GM18517 (cell line): ENCODE measurements at regions not wholly inside any gene's neighbourhood (a gene's known extent, or its start where the extent isn't known, plus 50 kb on each side); places are given as distances from the start of the nearest gene placed in this dataset.

Experiments
- ATAC-seq: cut with Tn5 transposase; IDR thresholded peaks from one replicate; pipeline ENCODE4 v1.9.1; 2021; ENCODE audit warnings: mild to moderate bottlenecking, moderate library complexity; ENCODE audit not compliant: unreplicated experiment

DNA sequence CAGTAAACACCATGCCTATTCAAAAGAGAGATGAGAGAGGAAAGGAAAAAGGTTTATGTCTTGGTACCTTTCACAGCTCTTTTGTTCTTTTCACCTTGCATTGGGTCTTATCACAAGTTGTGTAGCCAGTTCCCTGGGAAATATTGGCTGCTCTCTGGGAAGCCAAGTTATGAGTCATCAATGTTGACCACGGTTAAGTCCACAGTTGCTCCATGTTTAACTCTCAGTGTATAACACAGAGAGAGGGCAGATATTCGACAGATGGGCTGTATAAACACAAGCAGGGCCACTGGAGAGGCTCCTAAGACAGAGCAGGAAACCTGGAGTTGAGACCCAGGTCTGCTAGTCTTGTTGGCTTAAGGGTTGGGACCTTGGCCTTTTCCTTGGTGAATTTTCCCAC, 718.6 kb downstream of the QKI start:
- no peak for ATAC-seq

- ATAC-seq, result no peak
Observed at GRCh38 chr6:164130585-164130984, 716.1 kb downstream of the QKI start.

DNA sequence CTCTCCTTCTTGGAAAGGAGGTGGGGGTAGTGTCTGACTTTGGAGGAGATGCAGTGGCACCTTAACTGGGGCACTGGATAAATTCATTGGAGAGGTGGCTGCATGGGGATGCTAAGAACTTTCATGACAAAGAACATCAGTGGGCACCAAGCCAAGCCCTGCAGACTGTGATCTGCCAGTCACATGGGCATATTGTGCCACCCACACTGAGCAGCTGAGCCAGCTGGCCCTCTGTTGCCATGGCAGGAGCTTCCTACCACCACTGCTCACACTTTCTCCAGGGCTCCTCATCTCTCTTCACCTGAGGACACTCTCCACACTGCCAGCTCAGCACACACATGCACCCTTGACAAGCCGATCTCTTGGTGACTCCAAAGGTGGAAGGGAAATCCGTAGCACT, 715.6 kb downstream of the QKI start:
- no peak for ATAC-seq

DNA sequence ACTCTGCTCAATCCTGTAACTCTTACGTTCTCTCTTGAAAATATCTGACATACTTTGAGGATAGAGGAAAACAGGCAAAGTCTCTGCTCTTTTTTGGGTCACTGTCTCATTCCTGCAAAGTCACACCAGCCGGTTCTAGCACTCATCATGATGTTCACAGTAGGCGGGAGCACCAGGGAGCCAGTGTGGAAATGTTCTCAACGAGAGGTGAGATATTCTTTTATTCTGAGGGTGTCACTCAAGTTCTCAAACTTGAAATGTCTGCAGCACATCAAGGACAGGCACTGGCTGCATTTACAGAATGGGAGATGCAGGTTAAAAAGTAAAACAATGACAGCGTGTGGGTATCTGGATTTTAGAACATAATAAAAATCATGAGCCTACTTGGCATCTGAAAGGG, 714.7 kb downstream of the QKI start:
- no peak for ATAC-seq

- ATAC-seq, result no peak
Observed at GRCh38 chr6:164128101-164128500, 713.6 kb downstream of the QKI start.

GRCh38 chr6:164124986-164125385, 710.5 kb downstream of the QKI start:
- ATAC-seq, result no peak

DNA sequence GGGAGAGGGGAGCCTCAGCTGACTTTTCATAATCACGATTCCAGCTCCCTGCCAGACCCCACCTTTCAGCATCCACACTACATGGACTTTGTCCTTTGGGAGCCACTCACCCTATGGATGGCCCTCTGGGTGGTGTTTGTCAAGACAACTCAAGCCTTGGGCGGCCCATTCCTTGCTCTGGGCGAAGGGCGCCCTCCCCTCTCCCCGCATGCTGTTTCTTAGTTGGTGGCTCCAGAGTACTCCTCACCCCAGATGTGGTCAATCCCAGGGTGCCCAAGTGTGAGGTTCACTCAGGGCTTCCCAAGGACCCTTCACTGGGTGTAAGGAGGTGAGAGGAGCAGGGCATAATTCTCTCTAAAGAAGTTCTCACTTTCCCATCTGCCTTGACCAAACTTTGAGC, 710.0 kb downstream of the QKI start:
- no peak for ATAC-seq

DNA sequence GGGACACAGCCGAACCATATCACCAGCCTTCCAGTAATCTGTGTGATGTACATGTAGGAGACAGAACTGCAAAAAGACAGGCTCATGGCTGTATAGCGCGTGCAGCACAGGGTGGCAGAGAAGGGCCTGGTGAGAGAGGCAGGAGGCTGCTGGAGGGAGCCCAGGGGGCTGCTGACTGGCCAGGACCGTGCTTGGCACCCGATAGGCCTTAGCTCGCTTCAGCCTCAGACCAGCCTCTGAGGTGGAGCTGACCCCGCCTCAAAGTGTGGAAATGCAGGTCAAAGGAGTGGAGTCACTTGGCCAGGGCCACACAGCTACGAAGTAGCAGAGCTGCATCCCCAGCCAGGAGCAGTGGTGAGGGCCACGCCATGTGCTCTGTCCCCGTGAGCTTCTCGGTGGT, 707.6 kb downstream of the QKI start:
- ATAC-seq, result no peak

DNA sequence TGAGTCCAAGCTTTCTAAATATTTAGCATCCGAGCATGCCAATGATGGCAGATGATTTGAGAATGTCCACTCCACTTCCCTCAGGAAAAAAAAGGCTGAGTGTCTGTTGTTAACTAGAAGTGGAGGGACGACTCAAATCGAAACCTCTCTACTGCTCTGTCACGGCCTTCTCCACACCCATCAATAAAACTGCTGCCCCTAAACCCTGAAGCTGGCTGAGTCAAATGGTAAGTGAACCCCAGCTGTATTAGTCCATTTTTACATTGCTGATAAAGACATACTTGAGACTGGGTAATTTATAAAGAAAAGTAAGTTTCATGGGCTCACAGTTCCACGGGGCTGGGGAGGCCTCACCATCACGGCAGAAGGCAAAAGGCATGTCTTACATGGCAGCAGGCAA, 707.0 kb downstream of the QKI start:
- ATAC-seq, result no peak

GRCh38 chr6:164114651-164115050, 700.1 kb downstream of the QKI start:
- no peak for ATAC-seq

GRCh38 chr6:164114051-164114450, 699.5 kb downstream of the QKI start:
- ATAC-seq, result no peak

- ATAC-seq, result no peak
Observed at GRCh38 chr6:164113637-164114036, 699.1 kb downstream of the QKI start.

GRCh38 chr6:164109770-164110140, 695.2 kb downstream of the QKI start:
- ATAC-seq, result no peak

- no peak for ATAC-seq
Observed at GRCh38 chr6:164108869-164109769, 694.6 kb downstream of the QKI start.

GRCh38 chr6:164108092-164108491, 693.6 kb downstream of the QKI start:
- no peak for ATAC-seq

GRCh38 chr6:164107297-164107995, 692.9 kb downstream of the QKI start:
- ATAC-seq, result no peak

DNA sequence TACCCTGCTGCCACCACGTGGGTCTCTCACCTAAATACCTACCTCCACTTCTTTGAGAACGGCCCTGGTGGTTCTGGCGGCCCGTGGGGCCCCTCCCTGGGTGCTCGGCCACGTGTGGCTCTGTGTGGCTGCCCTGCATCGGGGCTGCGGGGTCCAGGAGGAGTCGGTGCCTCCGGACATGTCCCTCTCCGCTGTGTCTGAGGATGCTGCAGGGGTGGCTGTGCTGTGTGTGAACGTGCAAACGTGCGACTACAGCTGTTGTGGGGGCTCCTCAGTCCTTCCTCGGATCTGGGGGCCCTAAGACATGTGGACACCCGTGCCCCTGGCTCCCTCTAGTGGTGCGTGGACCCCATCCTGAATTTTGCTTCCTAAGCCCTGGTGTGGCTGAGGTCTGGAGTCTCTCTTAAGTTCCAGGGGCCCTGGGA, 691.8 kb downstream of the QKI start:
- ATAC-seq, result no peak

DNA sequence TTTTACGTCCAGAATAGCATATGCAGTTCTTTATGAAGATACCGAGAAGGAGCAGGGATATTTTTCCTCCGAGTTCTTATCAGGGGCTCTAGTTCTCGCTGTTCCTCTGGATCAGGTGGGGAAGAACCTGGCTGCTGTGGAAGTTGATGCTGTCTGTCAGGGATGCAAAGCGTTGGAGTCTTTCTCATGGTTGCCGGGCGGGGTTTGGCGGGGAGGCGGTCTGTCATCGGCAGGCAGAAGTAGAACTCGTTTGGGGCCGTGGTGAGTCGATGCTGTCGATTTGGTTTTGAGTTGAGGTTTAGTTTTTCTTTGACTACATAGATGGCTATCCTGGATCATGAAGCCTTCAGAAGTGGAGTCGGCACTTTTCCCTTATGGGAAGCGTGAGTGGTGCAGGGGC, 691.2 kb downstream of the QKI start:
- ATAC-seq, result no peak

DNA sequence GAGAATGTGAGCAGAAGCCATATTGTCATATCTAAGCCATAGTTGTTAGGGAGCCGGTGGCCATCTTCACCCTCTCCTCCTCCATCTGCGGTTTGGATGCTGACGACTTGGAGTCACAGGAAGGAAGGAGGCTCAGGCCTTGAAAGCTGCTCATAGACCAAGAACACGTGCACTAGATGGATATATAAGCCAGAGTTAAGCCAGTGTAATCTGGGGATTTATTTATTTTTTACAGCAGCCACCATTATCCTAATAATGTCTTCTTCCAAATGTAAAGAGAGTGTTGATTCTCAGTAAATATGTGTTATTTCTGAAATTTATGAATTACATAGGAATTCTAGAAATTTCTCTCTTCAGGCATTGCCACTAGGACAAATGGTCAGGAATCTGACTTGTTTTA, 689.9 kb downstream of the QKI start:
- ATAC-seq, result no peak

DNA sequence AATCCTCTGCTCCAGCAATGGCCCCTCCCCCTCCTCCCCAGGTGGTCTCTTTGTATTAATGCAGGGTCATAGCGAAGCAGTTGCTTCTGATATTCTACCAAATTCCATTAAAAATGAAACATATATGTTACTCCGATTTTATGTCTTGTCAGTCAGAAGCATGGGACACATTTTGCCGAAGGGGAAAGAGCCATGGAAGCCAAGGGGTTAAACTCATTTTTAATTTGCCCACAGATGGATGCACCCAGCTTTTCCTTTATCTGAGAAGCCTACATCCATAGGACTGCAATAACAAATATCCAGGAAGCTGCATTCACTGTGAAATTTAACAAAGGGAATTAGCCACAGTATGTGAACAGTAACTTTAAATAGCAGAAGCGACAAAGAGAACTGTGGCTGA, 688.2 kb downstream of the QKI start:
- no peak for ATAC-seq

- no peak for ATAC-seq
Observed at GRCh38 chr6:164101859-164102258, 687.3 kb downstream of the QKI start.

DNA sequence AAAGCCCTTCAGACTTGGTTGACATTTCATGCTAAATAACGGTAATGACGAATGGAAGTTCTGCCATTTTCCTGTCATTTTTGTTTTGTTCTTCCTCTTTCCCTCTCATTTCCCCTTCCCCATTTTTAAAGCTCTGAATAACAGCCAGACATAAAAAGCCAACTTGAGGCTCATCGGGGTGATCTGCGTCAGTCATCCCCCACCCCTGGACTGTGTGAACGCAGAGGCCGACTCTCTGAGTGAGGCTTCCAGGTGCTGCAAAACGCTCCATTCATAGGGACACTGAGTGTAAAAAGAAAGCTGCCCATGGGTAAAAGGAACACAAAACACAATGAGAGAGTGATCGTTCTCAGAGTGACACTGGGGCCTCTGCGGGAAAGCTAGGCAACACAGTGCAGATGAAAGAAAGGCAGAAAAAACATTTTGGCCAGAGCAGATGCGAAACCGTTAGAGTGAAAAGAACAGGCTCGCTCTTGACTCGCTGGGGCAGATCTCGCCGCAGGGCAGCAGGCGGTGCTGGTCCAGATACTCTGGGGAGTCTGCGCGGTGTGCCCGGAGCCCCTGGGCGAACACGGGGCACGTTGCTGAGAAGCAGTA, 684.8 kb downstream of the QKI start:
- ATAC-seq, result no peak
